Vagina (tissue), 2 donors: ENCODE measurements at regions not wholly inside any gene's neighbourhood (a gene's known extent, or its start where the extent isn't known, plus 50 kb on each side); places are given as distances from the start of the nearest gene placed in this dataset.

Experiments used
- CTCF ChIP-seq, 3 experiments: fragments of 450-650 bp in 2 of 3; fragments of 200-600 bp in 1 of 3; sonication (generic) in 1 of 3; IDR thresholded peaks; one replicate each; pipeline ENCODE4 v1.5.1; 2017 to 2019; ENCODE audit warnings: antibody characterized with exemption in 3 of 3, mild to moderate bottlenecking in 2 of 3, moderate library complexity in 2 of 3
- POLR2A ChIP-seq, 2 donors: fragments of 450-650 bp; IDR thresholded peaks; one replicate each; pipeline ENCODE4 v1.6.1; 2017; ENCODE audit warnings: antibody characterized with exemption in 2 of 2, mild to moderate bottlenecking in 2 of 2, moderate library complexity in 2 of 2
- POLR2AphosphoS5 ChIP-seq, 2 donors: sonication (generic); formaldehyde crosslinking; IDR thresholded peaks; one replicate each; pipeline ENCODE4 v1.9.0; 2017; ENCODE audit warnings: antibody characterized with exemption in 2 of 2, mild to moderate bottlenecking in 2 of 2, low read depth in 1 of 2; ENCODE audit not compliant: insufficient read depth in 1 of 2

DNA sequence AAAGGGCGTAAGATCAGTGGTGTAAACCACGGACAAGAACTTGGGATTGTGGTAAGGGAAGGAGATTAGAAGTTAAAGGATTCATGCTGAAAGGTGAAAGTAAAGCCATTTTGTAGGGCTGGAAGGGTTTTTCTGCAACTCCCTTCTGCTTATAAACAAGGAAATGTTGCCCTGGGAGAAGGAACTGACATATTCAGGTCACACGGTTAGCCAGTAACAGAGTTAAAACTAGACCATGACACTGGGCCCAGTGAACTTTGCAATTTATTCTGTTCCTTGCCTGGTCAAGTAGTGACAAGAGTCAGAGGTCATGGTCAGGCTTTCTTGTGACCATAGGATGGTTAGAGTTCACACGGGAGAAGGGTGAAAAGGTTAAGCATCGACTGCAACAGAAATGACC lies 323.3 kb downstream of the DMRT2 start:
- TF ChIP-seq CTCF (IDR thresholded peaks at IDR 0.05) (no peak), POLR2AphosphoS5 (IDR thresholded peaks at IDR 0.05; ENCODE audit: insufficient read depth in 1 of 2, low read depth in 1 of 2) (no peak), POLR2A (IDR thresholded peaks at IDR 0.05) (no peak)
